HG03520 (cell line): ENCODE measurements at regions not wholly inside any gene's neighbourhood (a gene's known extent, or its start where the extent isn't known, plus 50 kb on each side); places are given as distances from the start of the nearest gene placed in this dataset.

Experiments used
- ATAC-seq: cut with Tn5 transposase; IDR thresholded peaks from one replicate; pipeline ENCODE4 v1.9.1; 2021; ENCODE audit warnings: mild to moderate bottlenecking, moderate library complexity; ENCODE audit not compliant: unreplicated experiment

GRCh38 chr13:77480066-77480465, 55.4 kb upstream of the SCEL start:
- no peak for ATAC-seq

- no peak for ATAC-seq
These were observed 56.2 kb upstream of the SCEL start for GRCh38 chr13:77479326-77479725.

- no peak for ATAC-seq
These were observed 58.1 kb upstream of the SCEL start for GRCh38 chr13:77477299-77477848.

GRCh38 chr13:77476456-77476855, 59.0 kb upstream of the SCEL start:
- no peak for ATAC-seq

- no peak for ATAC-seq
These were observed 60.0 kb upstream of the SCEL start for GRCh38 chr13:77475345-77476084.

GRCh38 chr13:77470986-77471385, 64.5 kb upstream of the SCEL start:
- ATAC-seq, result no peak

- no peak for ATAC-seq
These were observed 68.6 kb upstream of the SCEL start for GRCh38 chr13:77466753-77467422.

- ATAC-seq, result no peak
These were observed 69.8 kb upstream of the SCEL start for GRCh38 chr13:77465603-77466195.

- ATAC-seq, result peak; percentile 89
These were observed 75.3 kb upstream of the SCEL start for GRCh38 chr13:77460195-77460594.

- ATAC-seq, result no peak
These were observed 75.9 kb upstream of the SCEL start for GRCh38 chr13:77459592-77459991.

- ATAC-seq, result no peak
These were observed 76.8 kb upstream of the SCEL start for GRCh38 chr13:77458736-77459135.

GRCh38 chr13:77457966-77458365, 77.5 kb upstream of the SCEL start:
- no peak for ATAC-seq

- ATAC-seq, result no peak
These were observed 79.2 kb upstream of the SCEL start for GRCh38 chr13:77456271-77456670.

GRCh38 chr13:77449265-77449664, 86.2 kb upstream of the SCEL start:
- no peak for ATAC-seq

- ATAC-seq, result no peak
These were observed 86.8 kb upstream of the SCEL start for GRCh38 chr13:77448689-77449088.

GRCh38 chr13:77443511-77443910, 92.0 kb upstream of the SCEL start:
- no peak for ATAC-seq

GRCh38 chr13:77437267-77437666, 98.2 kb upstream of the SCEL start:
- ATAC-seq, result no peak

- no peak for ATAC-seq
These were observed 101.2 kb upstream of the SCEL start for GRCh38 chr13:77434289-77434688.

GRCh38 chr13:77431449-77431848, 104.1 kb upstream of the SCEL start:
- no peak for ATAC-seq

- peak; percentile 49 for ATAC-seq
These were observed 103.6 kb upstream of the MYCBP2 start for GRCh38 chr13:77430377-77430951.

- peak; percentile 59 for ATAC-seq
These were observed 102.6 kb upstream of the MYCBP2 start for GRCh38 chr13:77429320-77430142.
